ENCODE measurements at regions not wholly inside any gene's neighbourhood (a gene's known extent, or its start where the extent isn't known, plus 50 kb on each side); places are given as distances from the start of the nearest gene placed in this dataset.

DNA sequence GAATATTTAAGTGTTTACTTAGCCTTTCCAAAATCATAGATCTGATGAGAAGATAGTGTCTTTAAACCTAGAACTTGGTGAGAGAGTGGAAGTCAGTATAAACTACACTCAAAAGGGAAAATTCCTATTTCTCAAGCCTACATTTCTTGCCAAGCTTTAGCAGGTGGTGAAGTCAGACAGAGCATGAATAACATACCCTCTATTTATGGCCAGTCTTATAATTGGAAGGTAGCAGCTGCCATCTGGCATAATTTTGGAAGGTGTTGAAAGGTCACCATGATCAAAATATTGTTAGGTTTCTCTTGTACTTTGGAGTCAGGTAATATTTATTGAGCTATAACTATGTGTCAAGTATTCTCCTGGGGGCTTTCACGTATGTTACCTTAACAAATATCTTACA, 729.3 kb upstream of the KIF2B start:
- WGBS, 5 donors, result 17 to 46% (median 31%) methylated on average over 1 of the region's 1 CpG
- H3K27ac ChIP-seq, result no peak overlapping the region
- no peak for DNase-seq
- H3K27me3 ChIP-seq, result no peaks in the 10 kb centered on the region
- TF ChIP-seq CTCF (IDR thresholded peaks at IDR 0.05) (no peak), EP300 (IDR thresholded peaks at IDR 0.05) (no peak), POLR2AphosphoS5 (IDR thresholded peaks at IDR 0.05) (no peak), POLR2A (IDR thresholded peaks at IDR 0.05) (no peak)
- no peak overlapping the region for H3K4me3 ChIP-seq
- no peaks in the 10 kb centered on the region for H3K36me3 ChIP-seq
- intact Hi-C loops (cut with DNase I; ENCODE audit: low total_unique reads), result no loop called here
- no peaks in the 10 kb centered on the region for H3K4me1 ChIP-seq
- peaks cover 0 to 11% (median 0%) of the 10 kb centered on the region in 4 donors for H3K9me3 ChIP-seq

GRCh38 chr17:53092072-53092471, 730.7 kb upstream of the KIF2B start:
- 85 to 93% (median 88%) methylated on average over 2 of the region's 2 CpGs for WGBS, 5 donors
- Histone ChIP-seq H3K27ac (no peak overlapping the region), H3K4me1 (no peaks in the 10 kb centered on the region), H3K27me3 (no peaks in the 10 kb centered on the region), H3K4me3 (no peak overlapping the region), H3K36me3 (no peaks in the 10 kb centered on the region), H3K9me3 (peaks cover 0 to 2% (median 0%) of the 10 kb centered on the region in 4 donors)
- TF ChIP-seq CTCF (IDR thresholded peaks at IDR 0.05), result no peak
- TF ChIP-seq POLR2AphosphoS5 (IDR thresholded peaks at IDR 0.05), result no peak
- no peak for DNase-seq
- intact Hi-C loops (cut with DNase I; ENCODE audit: low total_unique reads), result no loop called here

GRCh38 chr17:53090770-53091169, 732.0 kb upstream of the KIF2B start:
- no peaks in the 10 kb centered on the region for H3K4me1 ChIP-seq
- no peaks in the 10 kb centered on the region for H3K9me3 ChIP-seq
- no peak overlapping the region for H3K27ac ChIP-seq
- H3K4me3 ChIP-seq, result no peak overlapping the region
- H3K36me3 ChIP-seq, result no peaks in the 10 kb centered on the region
- H3K27me3 ChIP-seq, result no peaks in the 10 kb centered on the region
- no peak for DNase-seq
- 70 to 93% (median 79%) methylated on average over 1 of the region's 1 CpG for WGBS, 5 donors
- intact Hi-C loops (cut with DNase I; ENCODE audit: low total_unique reads), result no loop called here
- TF ChIP-seq POLR2AphosphoS5 (IDR thresholded peaks at IDR 0.05) (no peak), EP300 (IDR thresholded peaks at IDR 0.05) (no peak), POLR2A (IDR thresholded peaks at IDR 0.05) (no peak), CTCF (IDR thresholded peaks at IDR 0.05) (no peak)

GRCh38 chr17:53088481-53088880, 734.2 kb upstream of the KIF2B start:
- Histone ChIP-seq H3K4me3 (no peak overlapping the region), H3K4me1 (no peaks in the 10 kb centered on the region), H3K36me3 (no peaks in the 10 kb centered on the region), H3K27me3 (no peaks in the 10 kb centered on the region), H3K27ac (no peak overlapping the region), H3K9me3 (no peaks in the 10 kb centered on the region)
- 70 to 84% (median 78%) methylated on average over 6 of the region's 6 CpGs for WGBS, 5 donors
- TF ChIP-seq EP300 (IDR thresholded peaks at IDR 0.05) (no peak), POLR2AphosphoS5 (IDR thresholded peaks at IDR 0.05) (no peak), POLR2A (IDR thresholded peaks at IDR 0.05) (no peak), CTCF (IDR thresholded peaks at IDR 0.05) (no peak)
- DNase-seq, result no peak
- intact Hi-C loops (cut with DNase I; ENCODE audit: low total_unique reads), result no loop called here

Data from stomach (tissue), 8 donors.